Activated naive CD4-positive, alpha-beta T cell treated with anti-CD3 and anti-CD28 coated beads for 36 hours (primary cell): ENCODE measurements at regions not wholly inside any gene's neighbourhood (a gene's known extent, or its start where the extent isn't known, plus 50 kb on each side); places are given as distances from the start of the nearest gene placed in this dataset.

Source experiments
- CTCF ChIA-PET: fragments of 350-600 bp; sonication (Branson Sonifier 250); formaldehyde crosslinking; loops from one replicate; lab custom pipeline; 2021; ENCODE audit warnings: antibody characterized with exemption; lab: Charles Lee
- DNase-seq: peaks from one replicate; pipeline ENCODE4 v3.0.0-alpha.2; 2020
- H3K27ac Mint-ChIP-seq: one replicate; pipeline ENCODE4 v1.8.0; 2021; ENCODE audit warnings: mild to moderate bottlenecking, mixed read lengths
- H3K27me3 Mint-ChIP-seq: one replicate; pipeline ENCODE4 v1.8.0; 2021; ENCODE audit warnings: low read depth, mixed read lengths
- H3K36me3 Mint-ChIP-seq: one replicate; pipeline ENCODE4 v1.8.0; 2021; ENCODE audit warnings: low read depth, mixed read lengths
- H3K4me1 Mint-ChIP-seq: one replicate; pipeline ENCODE4 v1.8.0; 2021; ENCODE audit warnings: low read depth, mixed read lengths
- H3K4me3 Mint-ChIP-seq: one replicate; pipeline ENCODE4 v1.8.0; 2021; ENCODE audit warnings: mild to moderate bottlenecking, moderate library complexity, mixed read lengths
- H3K9me3 Mint-ChIP-seq: one replicate; pipeline ENCODE4 v1.8.0; 2021; ENCODE audit warnings: mixed read lengths
- intact Hi-C: fragments of 100-400 bp; cut with micrococcal nuclease; formaldehyde crosslinking; loops from one replicate; pipeline ENCODE4 v1.15.1; 2023

DNA sequence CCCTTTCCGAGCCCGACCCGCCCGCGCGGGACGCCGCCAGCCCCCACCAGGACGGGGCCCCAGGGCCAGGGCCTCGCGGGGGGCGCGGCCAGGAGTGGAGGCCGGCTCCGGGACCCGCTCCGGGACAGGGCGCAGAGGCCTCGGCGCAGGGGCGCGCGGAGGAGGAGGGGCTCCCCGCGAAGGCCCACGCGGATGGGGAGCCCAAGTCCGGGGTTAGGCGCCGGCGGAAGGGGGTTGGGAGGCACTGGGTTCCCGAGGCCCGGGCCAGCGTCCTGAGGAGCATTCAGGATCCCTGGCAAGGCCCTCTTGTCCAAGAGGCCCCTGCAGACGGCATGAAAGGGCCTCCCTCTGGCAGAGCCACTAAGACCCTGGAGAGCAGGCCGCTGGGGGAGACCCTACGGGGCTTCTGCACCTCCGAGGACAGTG, 57.8 kb upstream of the CIBAR2 start:
- intact Hi-C loops, result no loop called here
- no peak overlapping the region for H3K27ac Mint-ChIP-seq
- CTCF ChIA-PET, result no interaction called here
- no peaks in the 10 kb centered on the region for H3K36me3 Mint-ChIP-seq
- H3K9me3 Mint-ChIP-seq, result no peaks in the 10 kb centered on the region
- peaks cover 48% of the 10 kb centered on the region for H3K27me3 Mint-ChIP-seq
- no peaks in the 10 kb centered on the region for H3K4me1 Mint-ChIP-seq
- DNase-seq, result no peak
- H3K4me3 Mint-ChIP-seq, result no peak overlapping the region

DNA sequence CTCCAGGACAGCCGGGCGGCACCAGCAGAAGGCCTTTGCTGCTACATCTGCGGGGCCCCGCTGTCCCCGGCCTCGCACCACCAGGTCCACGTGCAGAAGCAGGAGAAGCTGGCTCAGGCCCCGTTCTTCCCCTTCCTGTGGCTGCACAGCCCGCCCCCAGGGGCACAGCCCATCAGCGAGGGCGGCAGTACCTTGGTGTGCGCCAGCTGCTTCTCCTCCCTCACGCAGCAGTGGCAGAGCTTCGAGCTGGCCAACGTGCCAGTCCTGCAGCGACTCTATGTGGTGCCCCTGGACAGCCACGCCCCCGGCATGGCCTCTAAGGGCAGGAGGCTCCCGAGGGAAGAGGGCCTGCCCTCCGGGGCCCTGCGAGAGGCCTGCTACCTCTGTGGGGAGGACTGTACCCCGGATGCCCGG, 58.3 kb upstream of the CIBAR2 start:
- CTCF ChIA-PET, result interaction anchor here (0.9 kb wide), 1 partner anchor 56 kb away, joined by 6 read pairs; no protein-coding TSS in a partner anchor
- no peak overlapping the region for H3K4me3 Mint-ChIP-seq
- peaks cover 48% of the 10 kb centered on the region for H3K27me3 Mint-ChIP-seq
- H3K27ac Mint-ChIP-seq, result no peak overlapping the region
- intact Hi-C loops, result no loop called here
- DNase-seq, result no peak
- H3K4me1 Mint-ChIP-seq, result no peaks in the 10 kb centered on the region
- H3K36me3 Mint-ChIP-seq, result no peaks in the 10 kb centered on the region
- no peaks in the 10 kb centered on the region for H3K9me3 Mint-ChIP-seq

GRCh38 chr16:85171004-85171758, 58.9 kb upstream of the CIBAR2 start:
- no peak overlapping the region for H3K27ac Mint-ChIP-seq
- H3K4me1 Mint-ChIP-seq, result no peaks in the 10 kb centered on the region
- H3K27me3 Mint-ChIP-seq, result peaks cover 51% of the 10 kb centered on the region
- CTCF ChIA-PET, result interaction anchor here (0.9 kb wide), 2 partner anchors 18 to 56 kb away, joined by 3 to 6 read pairs; no protein-coding TSS in a partner anchor
- peak overlapping the region; percentile 36 for H3K4me3 Mint-ChIP-seq
- no peaks in the 10 kb centered on the region for H3K36me3 Mint-ChIP-seq
- DNase-seq, result no peak
- intact Hi-C loops, result no loop called here
- no peaks in the 10 kb centered on the region for H3K9me3 Mint-ChIP-seq

DNA sequence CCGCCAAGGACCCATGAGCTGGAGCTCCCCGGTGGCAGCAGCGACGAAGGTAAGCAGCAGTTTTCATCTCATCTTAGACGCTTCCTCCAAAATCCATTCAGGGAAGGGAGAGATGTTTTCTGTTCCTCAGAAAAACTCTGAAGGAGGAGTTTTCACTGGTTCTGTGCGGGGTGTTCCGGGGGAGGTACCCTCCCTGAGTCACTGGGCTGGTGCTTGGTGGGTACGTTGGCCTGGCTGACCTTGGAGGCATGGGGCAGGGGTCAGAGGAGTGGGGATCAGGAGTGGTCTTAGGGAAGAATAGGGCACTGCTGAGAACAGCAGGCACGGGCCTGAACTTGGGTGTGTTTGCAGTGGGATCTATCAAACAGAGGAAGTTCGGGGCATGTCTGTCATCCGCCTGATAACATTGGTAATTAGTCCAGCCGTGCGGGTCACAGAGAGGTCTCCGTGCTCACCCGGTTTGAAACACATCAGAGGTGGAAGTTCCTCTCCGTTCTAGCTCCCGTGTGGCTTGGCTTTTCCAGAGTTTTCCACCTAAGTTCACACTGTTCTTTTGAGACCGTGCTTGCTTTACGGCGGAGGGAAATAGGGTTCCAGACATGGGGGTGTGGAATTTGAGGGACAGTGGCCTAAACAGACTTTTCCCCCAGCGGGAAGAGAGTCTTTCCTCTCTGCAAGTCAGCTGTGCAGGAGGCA, 59.6 kb upstream of the CIBAR2 start:
- H3K27ac Mint-ChIP-seq, result no peak overlapping the region
- H3K4me3 Mint-ChIP-seq, result no peak overlapping the region
- CTCF ChIA-PET, result interaction anchor here (0.9 kb wide), 1 partner anchor 18 kb away, joined by 3 read pairs; no protein-coding TSS in a partner anchor
- intact Hi-C loops, result no loop called here
- H3K9me3 Mint-ChIP-seq, result no peaks in the 10 kb centered on the region
- peaks cover 56% of the 10 kb centered on the region for H3K27me3 Mint-ChIP-seq
- H3K36me3 Mint-ChIP-seq, result no peaks in the 10 kb centered on the region
- no peaks in the 10 kb centered on the region for H3K4me1 Mint-ChIP-seq
- DNase-seq, result no peak

GRCh38 chr16:85172455-85173145, 60.3 kb upstream of the CIBAR2 start:
- Mint-ChIP-seq H3K36me3 (no peaks in the 10 kb centered on the region), H3K4me1 (no peaks in the 10 kb centered on the region), H3K9me3 (no peaks in the 10 kb centered on the region), H3K27me3 (peaks cover 61% of the 10 kb centered on the region), H3K27ac (no peak overlapping the region), H3K4me3 (no peak overlapping the region)
- DNase-seq, result peak; percentile 12
- CTCF ChIA-PET, result no interaction called here
- intact Hi-C loops, result no loop called here

GRCh38 chr16:85173146-85173980, 61.1 kb upstream of the CIBAR2 start:
- Mint-ChIP-seq H3K27ac (no peak overlapping the region), H3K9me3 (no peaks in the 10 kb centered on the region), H3K4me3 (no peak overlapping the region), H3K36me3 (no peaks in the 10 kb centered on the region), H3K27me3 (peaks cover 59% of the 10 kb centered on the region), H3K4me1 (no peaks in the 10 kb centered on the region)
- CTCF ChIA-PET, result interaction anchor here (0.6 kb wide), 1 partner anchor 71 kb away, joined by 4 read pairs; no protein-coding TSS in a partner anchor
- intact Hi-C loops, result no loop called here
- no peak for DNase-seq

- Mint-ChIP-seq H3K36me3 (no peaks in the 10 kb centered on the region), H3K4me1 (no peaks in the 10 kb centered on the region), H3K4me3 (no peak overlapping the region), H3K27ac (no peak overlapping the region), H3K9me3 (no peaks in the 10 kb centered on the region), H3K27me3 (peaks cover 59% of the 10 kb centered on the region)
- intact Hi-C loops, result no loop called here
- no peak for DNase-seq
- CTCF ChIA-PET, result interaction anchor here (0.6 to 0.9 kb wide), 2 partner anchors 59 to 70 kb away, joined by 3 to 4 read pairs; no protein-coding TSS in a partner anchor
Measured at GRCh38 chr16:85173981-85174751, 61.9 kb upstream of the CIBAR2 start.

- intact Hi-C loops, result no loop called here
- Mint-ChIP-seq H3K27me3 (peaks cover 59% of the 10 kb centered on the region), H3K4me1 (no peaks in the 10 kb centered on the region), H3K4me3 (no peak overlapping the region), H3K9me3 (no peaks in the 10 kb centered on the region), H3K27ac (no peak overlapping the region), H3K36me3 (no peaks in the 10 kb centered on the region)
- CTCF ChIA-PET, result interaction anchor here (0.7 to 0.9 kb wide), 2 partner anchors 60 to 70 kb away, joined by 3 to 7 read pairs; no protein-coding TSS in a partner anchor
- DNase-seq, result no peak
Measured at GRCh38 chr16:85174871-85175723, 62.8 kb upstream of the CIBAR2 start.

- Mint-ChIP-seq H3K4me3 (no peak overlapping the region), H3K27me3 (peaks cover 54% of the 10 kb centered on the region), H3K27ac (no peak overlapping the region), H3K4me1 (no peaks in the 10 kb centered on the region), H3K9me3 (no peaks in the 10 kb centered on the region), H3K36me3 (no peaks in the 10 kb centered on the region)
- intact Hi-C loops, result no loop called here
- CTCF ChIA-PET, result interaction anchor here (0.7 kb wide), 1 partner anchor 69 kb away, joined by 7 read pairs; no protein-coding TSS in a partner anchor
- no peak for DNase-seq
Measured at GRCh38 chr16:85175724-85176233, 63.5 kb upstream of the CIBAR2 start.
